ENCODE measurements at regions not wholly inside any gene's neighbourhood (a gene's known extent, or its start where the extent isn't known, plus 50 kb on each side); places are given as distances from the start of the nearest gene placed in this dataset.

DNA sequence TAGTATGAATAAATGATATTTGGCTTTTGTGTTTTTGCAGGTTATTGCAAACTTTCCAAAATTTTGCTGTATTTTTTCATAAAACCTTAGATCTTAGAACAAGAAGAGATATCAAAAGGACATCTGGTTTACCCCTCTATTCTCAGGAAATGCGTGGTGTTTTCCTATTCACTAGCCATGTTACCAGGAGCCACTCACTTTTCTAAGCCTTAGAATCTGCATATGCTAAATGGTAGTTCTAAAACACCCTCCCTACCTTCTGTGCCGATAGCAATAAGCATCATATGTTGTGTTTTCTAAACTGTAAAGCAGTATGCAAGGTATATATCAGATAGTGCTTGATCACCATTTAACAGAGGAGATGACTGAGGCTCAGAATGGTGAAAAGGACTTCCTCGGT, 715.0 kb upstream of the CELF2 start:
- Histone ChIP-seq H3K27me3 (ENCODE audit: control insufficient read depth in 3 of 3, insufficient read depth in 3 of 3, low read length in 3 of 3) (no peaks in the 10 kb centered on the region), H3K9me3 (ENCODE audit: control insufficient read depth in 2 of 2, insufficient read depth in 1 of 2, low read depth in 1 of 2, low read length in 1 of 2) (no peaks in the 10 kb centered on the region), H3K27ac (ENCODE audit: low read depth in 1 of 3, low read length in 2 of 3) (no peak overlapping the region), H3K36me3 (ENCODE audit: control insufficient read depth in 3 of 3, insufficient read depth in 2 of 3, low read depth in 1 of 3, low read length in 3 of 3) (no peaks in the 10 kb centered on the region), H3K4me3 (ENCODE audit: low read depth in 1 of 3, low read length in 3 of 3) (no peak overlapping the region), H3K4me1 (ENCODE audit: control insufficient read depth in 3 of 3, insufficient read depth in 2 of 3, low read depth in 1 of 3, low read length in 2 of 3) (no peaks in the 10 kb centered on the region)
- DNase-seq (no peak), FAIRE-seq (no peak)
- 65 to 85% (median 71%) methylated on average over 3 of the region's 3 CpGs for WGBS, 3 donors

DNA sequence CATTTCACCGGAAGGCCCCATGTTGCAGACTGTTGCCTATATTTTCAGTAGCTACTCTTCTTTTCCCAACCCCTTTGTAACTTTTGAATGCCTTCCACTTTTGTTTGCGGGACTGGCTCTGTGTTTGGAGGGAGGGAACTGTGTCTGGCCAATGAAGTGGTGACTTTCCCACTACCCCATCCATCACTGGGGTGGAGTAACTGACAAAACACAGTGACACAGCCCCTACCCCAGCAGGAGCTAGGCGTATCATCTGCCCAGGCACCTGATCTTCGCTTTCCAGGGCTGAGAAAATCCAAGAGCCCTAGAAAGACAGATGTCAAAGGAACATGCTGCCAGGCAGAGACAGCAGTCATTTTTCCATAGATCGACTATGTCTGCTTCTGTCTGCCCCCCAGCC, 710.6 kb upstream of the CELF2 start:
- DNase-seq (no peak), FAIRE-seq (no peak)
- H3K9me3 ChIP-seq (ENCODE audit: control insufficient read depth in 2 of 2, insufficient read depth in 1 of 2, low read depth in 1 of 2, low read length in 1 of 2) = no peaks in the 10 kb centered on the region
- H3K27me3 ChIP-seq (ENCODE audit: control insufficient read depth in 3 of 3, insufficient read depth in 3 of 3, low read length in 3 of 3) = no peaks in the 10 kb centered on the region
- H3K4me1 ChIP-seq (ENCODE audit: control insufficient read depth in 3 of 3, insufficient read depth in 2 of 3, low read depth in 1 of 3, low read length in 2 of 3) = no peaks in the 10 kb centered on the region
- no peak overlapping the region for H3K27ac ChIP-seq (ENCODE audit: low read depth in 1 of 3, low read length in 2 of 3)
- H3K36me3 ChIP-seq (ENCODE audit: control insufficient read depth in 3 of 3, insufficient read depth in 2 of 3, low read depth in 1 of 3, low read length in 3 of 3) = no peaks in the 10 kb centered on the region
- H3K4me3 ChIP-seq (ENCODE audit: low read depth in 1 of 3, low read length in 3 of 3) = no peak overlapping the region
- WGBS, 3 donors = 77 to 89% (median 84%) methylated on average over 5 of the region's 5 CpGs

DNA sequence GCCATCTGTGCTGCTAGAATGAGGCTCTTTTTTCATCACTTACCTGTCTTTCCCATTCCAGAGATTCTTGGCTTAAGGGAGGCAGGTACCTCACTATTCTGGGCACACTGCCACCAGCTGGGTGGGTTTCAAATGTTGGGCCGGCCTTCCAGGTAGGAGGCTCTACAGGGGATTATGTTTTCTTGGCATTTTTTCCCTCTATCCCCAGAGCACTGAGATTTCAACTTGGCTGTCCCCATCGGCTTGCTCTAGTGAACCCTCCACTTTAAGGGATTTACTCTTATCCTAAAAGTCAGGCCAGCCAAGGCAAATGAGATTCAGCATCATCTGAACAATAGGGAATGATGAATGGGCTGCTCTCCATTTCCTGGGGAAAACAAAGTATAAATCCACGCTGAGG, 710.1 kb upstream of the CELF2 start:
- WGBS, 3 donors = 58 to 71% (median 59%) methylated on average over 3 of the region's 3 CpGs
- FAIRE-seq = no peak
- no peaks in the 10 kb centered on the region for H3K27me3 ChIP-seq (ENCODE audit: control insufficient read depth in 3 of 3, insufficient read depth in 3 of 3, low read length in 3 of 3)

DNA sequence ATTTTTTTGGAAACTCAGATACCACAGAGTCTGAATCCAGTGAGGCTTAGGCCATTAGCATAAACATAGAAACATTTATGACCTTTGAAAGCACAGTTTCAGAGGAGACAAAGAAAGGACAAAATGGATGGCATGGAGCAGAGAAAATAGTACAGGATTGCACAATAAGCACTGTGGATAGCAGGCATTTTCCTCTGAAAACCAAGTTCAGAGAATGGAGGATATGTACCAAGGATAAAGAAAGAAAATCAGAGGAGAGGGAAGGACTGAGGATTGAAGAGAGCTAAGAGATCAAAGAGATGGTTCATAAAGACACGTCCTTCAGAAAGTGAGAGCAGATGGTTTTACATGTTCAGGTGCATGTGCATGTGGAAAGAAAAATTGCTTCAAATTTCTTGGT, 707.2 kb upstream of the CELF2 start:
- no peak for DNase-seq
- FAIRE-seq = no peak
- Histone ChIP-seq H3K9me3 (ENCODE audit: control insufficient read depth in 2 of 2, insufficient read depth in 1 of 2, low read depth in 1 of 2, low read length in 1 of 2) (no peaks in the 10 kb centered on the region), H3K4me1 (ENCODE audit: control insufficient read depth in 3 of 3, insufficient read depth in 2 of 3, low read depth in 1 of 3, low read length in 2 of 3) (no peaks in the 10 kb centered on the region), H3K4me3 (ENCODE audit: low read depth in 1 of 3, low read length in 3 of 3) (no peak overlapping the region), H3K36me3 (ENCODE audit: control insufficient read depth in 3 of 3, insufficient read depth in 2 of 3, low read depth in 1 of 3, low read length in 3 of 3) (no peaks in the 10 kb centered on the region), H3K27ac (ENCODE audit: low read depth in 1 of 3, low read length in 2 of 3) (no peak overlapping the region), H3K27me3 (ENCODE audit: control insufficient read depth in 3 of 3, insufficient read depth in 3 of 3, low read length in 3 of 3) (no peaks in the 10 kb centered on the region)
- WGBS, 3 donors = 59 to 74% (median 73%) methylated on average over 1 of the region's 1 CpG

More for the DNA sequence above, 710.1 kb upstream of the CELF2 start:
- Histone ChIP-seq H3K4me1 (ENCODE audit: control insufficient read depth in 3 of 3, insufficient read depth in 2 of 3, low read depth in 1 of 3, low read length in 2 of 3) (no peaks in the 10 kb centered on the region), H3K27ac (ENCODE audit: low read depth in 1 of 3, low read length in 2 of 3) (no peak overlapping the region), H3K9me3 (ENCODE audit: control insufficient read depth in 2 of 2, insufficient read depth in 1 of 2, low read depth in 1 of 2, low read length in 1 of 2) (no peaks in the 10 kb centered on the region), H3K4me3 (ENCODE audit: low read depth in 1 of 3, low read length in 3 of 3) (no peak overlapping the region), H3K36me3 (ENCODE audit: control insufficient read depth in 3 of 3, insufficient read depth in 2 of 3, low read depth in 1 of 3, low read length in 3 of 3) (no peaks in the 10 kb centered on the region)
- no peak for DNase-seq

DNA sequence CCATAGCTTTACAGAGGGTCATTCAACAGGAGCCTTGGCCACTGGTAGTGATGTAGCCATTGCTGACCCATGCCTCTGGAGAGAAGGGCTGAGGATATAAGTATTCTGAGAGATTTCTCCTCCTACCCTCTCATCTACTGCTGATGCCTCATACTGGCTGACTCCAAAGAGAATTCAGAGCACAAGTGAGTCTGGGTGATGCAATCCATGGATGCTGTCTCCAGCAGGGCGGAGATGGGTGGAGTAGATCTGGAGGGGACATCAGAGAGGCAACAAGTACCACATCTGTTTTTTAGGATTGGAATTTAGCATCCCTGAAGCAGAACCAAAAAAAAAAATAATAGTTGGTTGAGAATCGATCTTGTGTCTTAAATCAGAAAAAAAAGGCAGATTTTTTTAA, 705.7 kb upstream of the CELF2 start:
- FAIRE-seq = no peak

DNA sequence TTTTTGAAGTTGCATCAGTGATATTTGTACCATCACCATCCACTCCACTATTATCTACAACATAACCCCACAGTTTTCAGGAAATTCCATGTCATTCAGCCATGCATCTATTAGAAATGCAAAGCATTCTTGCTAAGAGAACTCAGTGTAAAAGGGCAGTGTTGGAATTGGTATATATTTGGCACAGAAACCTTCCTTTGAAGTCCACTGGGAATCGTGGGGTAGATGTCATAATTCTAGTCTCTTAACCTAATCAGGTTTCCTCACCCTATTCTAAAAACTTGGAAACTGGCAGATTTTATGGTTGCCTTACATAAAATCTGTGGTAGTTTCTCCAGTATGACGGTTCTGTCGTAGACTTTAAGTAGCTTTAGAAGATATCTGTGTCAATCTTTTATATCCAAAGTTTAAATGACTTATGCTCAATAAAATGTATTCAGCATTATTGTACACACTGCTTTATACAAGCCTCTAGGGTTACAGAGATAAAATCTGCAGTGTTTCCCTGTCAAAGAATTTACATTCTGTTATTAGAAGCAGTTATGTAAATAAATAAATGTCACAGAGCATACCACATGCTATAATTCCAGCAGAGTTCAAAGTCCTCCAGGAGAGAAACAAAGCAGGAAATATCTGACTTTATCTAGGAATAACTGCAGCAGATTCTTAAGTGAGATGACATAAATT, 704.4 kb upstream of the CELF2 start:
- 6 to 31% (median 14%) methylated on average over 3 of the region's 3 CpGs for WGBS, 3 donors
- DNase-seq = peak; percentile 52 to 58
- no peaks in the 10 kb centered on the region for H3K36me3 ChIP-seq (ENCODE audit: control insufficient read depth in 3 of 3, insufficient read depth in 2 of 3, low read depth in 1 of 3, low read length in 3 of 3)

More for the DNA sequence above, 705.7 kb upstream of the CELF2 start:
- DNase-seq = no peak
- H3K4me1 ChIP-seq (ENCODE audit: control insufficient read depth in 3 of 3, insufficient read depth in 2 of 3, low read depth in 1 of 3, low read length in 2 of 3) = no peaks in the 10 kb centered on the region
- H3K9me3 ChIP-seq (ENCODE audit: control insufficient read depth in 2 of 2, insufficient read depth in 1 of 2, low read depth in 1 of 2, low read length in 1 of 2) = no peaks in the 10 kb centered on the region
- no peaks in the 10 kb centered on the region for H3K36me3 ChIP-seq (ENCODE audit: control insufficient read depth in 3 of 3, insufficient read depth in 2 of 3, low read depth in 1 of 3, low read length in 3 of 3)
- no peak overlapping the region for H3K4me3 ChIP-seq (ENCODE audit: low read depth in 1 of 3, low read length in 3 of 3)
- H3K27me3 ChIP-seq (ENCODE audit: control insufficient read depth in 3 of 3, insufficient read depth in 3 of 3, low read length in 3 of 3) = no peaks in the 10 kb centered on the region
- 69 to 86% (median 81%) methylated on average over 2 of the region's 2 CpGs for WGBS, 3 donors
- no peak overlapping the region for H3K27ac ChIP-seq (ENCODE audit: low read depth in 1 of 3, low read length in 2 of 3)

DNA sequence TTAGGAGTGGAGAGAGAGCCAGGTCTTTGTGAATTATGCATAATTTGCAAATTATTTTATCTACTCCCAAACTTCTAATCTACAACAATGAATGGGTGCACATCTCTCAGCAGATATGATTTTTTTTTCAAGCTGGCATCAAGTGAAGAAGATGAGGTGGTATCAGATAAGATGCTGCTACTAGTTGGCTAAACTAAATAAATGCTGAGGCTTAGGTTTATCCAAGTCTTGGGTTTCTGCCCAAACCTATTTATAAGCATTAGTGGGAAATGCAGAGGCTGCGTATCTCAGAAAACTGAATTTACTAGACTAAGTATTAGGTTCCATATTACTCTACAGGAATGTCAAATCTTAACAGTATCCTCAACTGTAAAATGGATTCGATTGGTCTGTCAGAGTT, 703.0 kb upstream of the CELF2 start:
- Histone ChIP-seq H3K4me3 (ENCODE audit: low read depth in 1 of 3, low read length in 3 of 3) (no peak overlapping the region), H3K36me3 (ENCODE audit: control insufficient read depth in 3 of 3, insufficient read depth in 2 of 3, low read depth in 1 of 3, low read length in 3 of 3) (no peaks in the 10 kb centered on the region), H3K4me1 (ENCODE audit: control insufficient read depth in 3 of 3, insufficient read depth in 2 of 3, low read depth in 1 of 3, low read length in 2 of 3) (no peaks in the 10 kb centered on the region), H3K27ac (ENCODE audit: low read depth in 1 of 3, low read length in 2 of 3) (no peak overlapping the region), H3K27me3 (ENCODE audit: control insufficient read depth in 3 of 3, insufficient read depth in 3 of 3, low read length in 3 of 3) (no peaks in the 10 kb centered on the region), H3K9me3 (ENCODE audit: control insufficient read depth in 2 of 2, insufficient read depth in 1 of 2, low read depth in 1 of 2, low read length in 1 of 2) (no peaks in the 10 kb centered on the region)
- WGBS, 3 donors = 83 to 87% (median 87%) methylated on average over 2 of the region's 2 CpGs
- no peak for FAIRE-seq
- DNase-seq = no peak

More for the DNA sequence above, 704.4 kb upstream of the CELF2 start:
- Histone ChIP-seq H3K27me3 (ENCODE audit: control insufficient read depth in 3 of 3, insufficient read depth in 3 of 3, low read length in 3 of 3) (no peaks in the 10 kb centered on the region), H3K9me3 (ENCODE audit: control insufficient read depth in 2 of 2, insufficient read depth in 1 of 2, low read depth in 1 of 2, low read length in 1 of 2) (no peaks in the 10 kb centered on the region), H3K4me3 (ENCODE audit: low read depth in 1 of 3, low read length in 3 of 3) (no peak overlapping the region), H3K27ac (ENCODE audit: low read depth in 1 of 3, low read length in 2 of 3) (no peak overlapping the region), H3K4me1 (ENCODE audit: control insufficient read depth in 3 of 3, insufficient read depth in 2 of 3, low read depth in 1 of 3, low read length in 2 of 3) (no peaks in the 10 kb centered on the region)
- no peak for FAIRE-seq

DNA sequence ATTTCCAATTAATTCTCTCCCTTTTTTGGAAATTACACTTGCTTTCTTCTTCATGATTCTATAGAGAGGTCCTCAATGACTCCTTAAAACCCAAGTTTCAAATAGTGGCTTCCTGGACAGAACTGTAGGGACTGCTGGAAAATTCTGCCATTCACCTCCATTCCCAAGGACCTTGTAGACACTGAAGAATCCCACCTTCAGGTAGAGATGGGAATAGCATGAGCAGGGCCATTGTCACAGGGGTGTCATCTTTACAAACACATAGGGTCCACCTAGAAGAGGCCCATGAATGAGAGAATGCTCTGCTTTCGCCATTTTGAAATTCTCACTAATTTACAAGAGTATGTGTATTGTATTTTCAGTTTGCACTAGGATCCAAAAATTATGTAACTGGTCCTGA, 701.7 kb upstream of the CELF2 start:
- FAIRE-seq = no peak
- WGBS, 3 donors = 86 to 88% (median 87%) methylated on average over 1 of the region's 1 CpG

DNA sequence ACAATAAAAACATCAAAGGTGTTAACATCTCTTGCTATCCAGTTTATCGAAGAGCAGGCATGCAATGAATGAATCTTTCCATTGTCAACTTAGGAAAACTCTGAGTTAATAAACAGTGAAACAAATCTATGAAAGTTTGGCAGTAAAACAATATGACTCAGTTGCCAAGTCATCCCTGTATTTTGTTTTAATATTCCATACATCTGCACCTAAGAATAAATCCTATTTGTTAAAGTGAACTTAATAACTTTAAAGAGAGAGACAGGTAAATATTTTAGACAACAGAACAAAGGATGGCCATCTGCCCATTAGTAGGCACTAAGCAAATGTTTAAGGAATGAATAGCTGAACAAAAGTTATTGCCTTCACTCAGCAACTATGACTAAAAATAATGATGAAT, 700.5 kb upstream of the CELF2 start:
- Histone ChIP-seq H3K9me3 (ENCODE audit: control insufficient read depth in 2 of 2, insufficient read depth in 1 of 2, low read depth in 1 of 2, low read length in 1 of 2) (no peaks in the 10 kb centered on the region), H3K27me3 (ENCODE audit: control insufficient read depth in 3 of 3, insufficient read depth in 3 of 3, low read length in 3 of 3) (no peaks in the 10 kb centered on the region), H3K27ac (ENCODE audit: low read depth in 1 of 3, low read length in 2 of 3) (no peak overlapping the region), H3K4me3 (ENCODE audit: low read depth in 1 of 3, low read length in 3 of 3) (no peak overlapping the region), H3K36me3 (ENCODE audit: control insufficient read depth in 3 of 3, insufficient read depth in 2 of 3, low read depth in 1 of 3, low read length in 3 of 3) (no peaks in the 10 kb centered on the region), H3K4me1 (ENCODE audit: control insufficient read depth in 3 of 3, insufficient read depth in 2 of 3, low read depth in 1 of 3, low read length in 2 of 3) (no peaks in the 10 kb centered on the region)
- DNase-seq = no peak
- FAIRE-seq = no peak
- 47 to 86% (median 64%) methylated on average over 1 of the region's 1 CpG for WGBS, 3 donors

More for the DNA sequence above, 701.7 kb upstream of the CELF2 start:
- H3K9me3 ChIP-seq (ENCODE audit: control insufficient read depth in 2 of 2, insufficient read depth in 1 of 2, low read depth in 1 of 2, low read length in 1 of 2) = no peaks in the 10 kb centered on the region
- H3K4me3 ChIP-seq (ENCODE audit: low read depth in 1 of 3, low read length in 3 of 3) = no peak overlapping the region
- no peak overlapping the region for H3K27ac ChIP-seq (ENCODE audit: low read depth in 1 of 3, low read length in 2 of 3)
- H3K4me1 ChIP-seq (ENCODE audit: control insufficient read depth in 3 of 3, insufficient read depth in 2 of 3, low read depth in 1 of 3, low read length in 2 of 3) = no peaks in the 10 kb centered on the region
- H3K27me3 ChIP-seq (ENCODE audit: control insufficient read depth in 3 of 3, insufficient read depth in 3 of 3, low read length in 3 of 3) = no peaks in the 10 kb centered on the region
- DNase-seq = no peak
- H3K36me3 ChIP-seq (ENCODE audit: control insufficient read depth in 3 of 3, insufficient read depth in 2 of 3, low read depth in 1 of 3, low read length in 3 of 3) = no peaks in the 10 kb centered on the region

Measured in small intestine (tissue), 7 donors.